Spleen (tissue), 11 donors: ENCODE measurements at regions not wholly inside any gene's neighbourhood (a gene's known extent, or its start where the extent isn't known, plus 50 kb on each side); places are given as distances from the start of the nearest gene placed in this dataset.

Experiments used
- DNase-seq: peaks from one replicate; pipeline ENCODE4 v3.0.0-alpha.2; 2020
- H3K27ac ChIP-seq, 8 donors: fragments of 200-600 bp; sonication (generic) in 7 of 8; 1 replicate in 4 of 8; 2 replicates in 4 of 8; pipeline versions ENCODE4 v1.5.0 to v1.8.0; 2016 to 2021; ENCODE audit warnings: inconsistent platforms in 4 of 8, mild to moderate bottlenecking in 4 of 8, moderate library complexity in 1 of 8
- H3K27me3 ChIP-seq, 7 donors: fragments of 200-600 bp; sonication (generic) in 6 of 7; replicated peaks in 1 of 7; 1 replicate in 4 of 7; 2 replicates in 3 of 7; pipeline versions ENCODE4 v1.5.0 to v1.8.0; 2016 to 2021; ENCODE audit warnings: inconsistent platforms in 3 of 7, mild to moderate bottlenecking in 1 of 7
- H3K36me3 ChIP-seq, 6 donors: fragments of 200-600 bp; sonication (generic) in 5 of 6; 1 replicate in 4 of 6; 2 replicates in 2 of 6; pipeline versions ENCODE4 v1.5.0 to v1.8.0; 2016 to 2021; ENCODE audit warnings: inconsistent platforms in 2 of 6
- H3K4me1 ChIP-seq, 6 donors: fragments of 200-600 bp; sonication (generic) in 5 of 6; 1 replicate in 3 of 6; 2 replicates in 3 of 6; pipeline versions ENCODE4 v1.5.0 to v1.8.0; 2016 to 2021; ENCODE audit warnings: inconsistent platforms in 3 of 6
- H3K4me3 ChIP-seq, 8 donors: fragments of 200-600 bp; sonication (generic) in 7 of 8; 1 replicate in 4 of 8; 2 replicates in 4 of 8; pipeline versions ENCODE4 v1.5.0 to v1.8.0; 2016 to 2021; ENCODE audit warnings: inconsistent platforms in 4 of 8, mild to moderate bottlenecking in 4 of 8, moderate library complexity in 2 of 8
- H3K9me3 ChIP-seq, 8 donors: fragments of 200-600 bp; sonication (generic) in 7 of 8; 1 replicate in 4 of 8; 2 replicates in 4 of 8; pipeline versions ENCODE4 v1.5.0 to v1.8.0; 2016 to 2021; ENCODE audit warnings: inconsistent platforms in 4 of 8
- POLR2A ChIP-seq, 3 donors: fragments of 450-650 bp; IDR thresholded peaks; one replicate each; pipeline ENCODE4 v1.5.1; 2017; ENCODE audit warnings: antibody characterized with exemption in 3 of 3, mild to moderate bottlenecking in 1 of 3
- POLR2AphosphoS5 ChIP-seq, 3 donors: sonication (generic); formaldehyde crosslinking; IDR thresholded peaks; one replicate each; pipeline ENCODE4 v1.5.1; 2017; ENCODE audit warnings: antibody characterized with exemption in 3 of 3
- WGBS, 5 donors: extraction: QIAGEN DNeasy Blood & Tissue Kit in 3 of 5; methylation state at CpG; one replicate each; pipeline versions ENCODE4 v1.1.5 to v1.1.7; 2013 to 2018; 5-methylcytosine and 5-hydroxymethylcytosine counted together
- intact Hi-C: fragments of 100-400 bp; cut with DNase I; formaldehyde crosslinking; loops from one replicate; pipeline ENCODE4 v1.15.0; 2023; ENCODE audit warnings: low total_unique reads
- TF ChIP-seq, protein P1 (sequence below), 11 experiments: fragments of 200-600 bp in 7 of 11; fragments of 450-650 bp in 4 of 11; sonication (generic) in 4 of 11; IDR thresholded peaks in 8 of 11; conservative IDR thresholded peaks in 3 of 11; 1 replicate in 7 of 11; 2 replicates in 4 of 11; pipeline versions ENCODE4 v1.4.0 to v1.8.0; 2016 to 2021; ENCODE audit warnings: antibody characterized with exemption in 11 of 11, inconsistent platforms in 4 of 11, mild to moderate bottlenecking in 1 of 11
- donor health status: healthy with polysubstance abuse.
- donor health status: DM: no; HTN: no; CAD: no; lungs with moderate emphysema.
- donor health status: DM: no; HTN: no; CAD: no.
- donor health status: Bipolar disorder and iron deficiency.
- donor health status: healthy.
- donor health status: DM: no; HTN: no; CAD: no.
- donor health status: DM: yes; HTN: yes; CAD: no.

DNA sequence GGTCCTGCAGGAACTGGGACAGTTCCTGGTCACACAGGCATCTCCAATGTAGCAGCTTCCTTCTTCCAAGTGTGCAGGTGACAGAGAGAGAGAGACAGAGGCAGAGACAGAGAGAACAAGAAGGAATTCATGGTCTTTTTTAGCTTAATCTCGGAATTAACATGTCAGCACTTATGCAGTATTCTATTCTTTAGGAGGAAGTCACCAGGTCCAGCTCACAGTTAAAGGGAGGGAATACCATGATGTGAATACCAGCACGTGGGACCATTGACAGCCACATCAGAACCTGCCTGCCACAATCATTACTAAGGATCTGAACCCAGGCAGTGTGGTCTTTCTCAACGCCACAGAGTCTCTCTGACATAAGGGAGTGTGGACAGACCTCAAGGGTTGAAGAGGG lies 341.6 kb downstream of the MN1 start:
- TF ChIP-seq POLR2A (IDR thresholded peaks at IDR 0.05) = no peak
- TF ChIP-seq POLR2AphosphoS5 (IDR thresholded peaks at IDR 0.05) = no peak
- TF ChIP-seq, protein P1, sequence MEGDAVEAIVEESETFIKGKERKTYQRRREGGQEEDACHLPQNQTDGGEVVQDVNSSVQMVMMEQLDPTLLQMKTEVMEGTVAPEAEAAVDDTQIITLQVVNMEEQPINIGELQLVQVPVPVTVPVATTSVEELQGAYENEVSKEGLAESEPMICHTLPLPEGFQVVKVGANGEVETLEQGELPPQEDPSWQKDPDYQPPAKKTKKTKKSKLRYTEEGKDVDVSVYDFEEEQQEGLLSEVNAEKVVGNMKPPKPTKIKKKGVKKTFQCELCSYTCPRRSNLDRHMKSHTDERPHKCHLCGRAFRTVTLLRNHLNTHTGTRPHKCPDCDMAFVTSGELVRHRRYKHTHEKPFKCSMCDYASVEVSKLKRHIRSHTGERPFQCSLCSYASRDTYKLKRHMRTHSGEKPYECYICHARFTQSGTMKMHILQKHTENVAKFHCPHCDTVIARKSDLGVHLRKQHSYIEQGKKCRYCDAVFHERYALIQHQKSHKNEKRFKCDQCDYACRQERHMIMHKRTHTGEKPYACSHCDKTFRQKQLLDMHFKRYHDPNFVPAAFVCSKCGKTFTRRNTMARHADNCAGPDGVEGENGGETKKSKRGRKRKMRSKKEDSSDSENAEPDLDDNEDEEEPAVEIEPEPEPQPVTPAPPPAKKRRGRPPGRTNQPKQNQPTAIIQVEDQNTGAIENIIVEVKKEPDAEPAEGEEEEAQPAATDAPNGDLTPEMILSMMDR (IDR thresholded peaks at IDR 0.05 in 8 of 11, conservative IDR thresholded peaks at IDR 0.05 in 3 of 11) = no peak
- 33 to 47% (median 41%) methylated on average over 3 of the region's 3 CpGs for WGBS, 5 donors
- no peak overlapping the region for H3K4me3 ChIP-seq

DNA sequence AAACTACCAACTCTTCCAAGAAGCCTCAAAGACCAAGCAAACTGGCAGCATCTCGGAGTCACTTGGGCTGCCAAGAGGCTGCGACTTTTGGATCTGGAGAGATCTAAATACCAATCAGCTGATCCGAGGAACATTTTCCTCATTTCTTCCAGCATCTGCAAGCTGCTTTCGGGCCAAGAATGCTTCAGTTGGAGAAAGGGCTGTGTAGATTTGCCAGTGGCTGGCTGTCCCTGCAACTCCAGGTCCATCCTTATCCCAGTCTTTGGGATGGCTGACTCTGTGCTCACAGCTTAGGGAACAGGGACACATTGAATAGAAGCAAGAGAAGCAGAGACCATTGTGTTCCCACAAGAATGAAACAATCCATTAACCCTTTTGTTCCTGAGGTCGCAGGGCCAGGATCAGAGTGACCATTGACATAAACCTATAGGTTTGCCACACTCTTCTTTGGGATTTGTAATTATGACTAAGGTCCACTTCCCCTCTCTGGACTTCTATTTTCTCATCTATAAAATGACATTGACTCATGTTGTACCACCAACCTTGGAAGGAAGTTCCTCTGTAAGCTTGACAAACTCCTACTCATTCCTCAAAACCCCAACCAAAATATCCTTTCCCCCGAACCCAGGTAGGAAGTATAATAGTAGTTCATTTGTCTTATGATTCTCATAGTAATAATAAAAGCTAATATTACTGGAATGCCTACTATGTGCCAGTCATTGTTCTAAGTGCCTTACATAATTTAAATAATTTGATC lies 340.8 kb downstream of the MN1 start:
- DNase-seq = no peak
- TF ChIP-seq, protein P1 (IDR thresholded peaks at IDR 0.05 in 8 of 11, conservative IDR thresholded peaks at IDR 0.05 in 3 of 11) = no peak
- TF ChIP-seq POLR2A (IDR thresholded peaks at IDR 0.05) (no peak), POLR2AphosphoS5 (IDR thresholded peaks at IDR 0.05) (no peak)
- Histone ChIP-seq H3K27ac (no peak overlapping the region), H3K36me3 (no peaks in the 10 kb centered on the region), H3K4me1 (no peaks in the 10 kb centered on the region), H3K9me3 (peaks cover 0 to 5% (median 0%) of the 10 kb centered on the region in 8 donors), H3K27me3 (peaks cover 0 to 88% (median 0%) of the 10 kb centered on the region in 7 donors), H3K4me3 (no peak overlapping the region)
- 50 to 78% (median 75%) methylated on average over 6 of the region's 6 CpGs for WGBS, 5 donors
- intact Hi-C loops = no loop called here

More for the DNA sequence above, 341.6 kb downstream of the MN1 start:
- Histone ChIP-seq H3K9me3 (peaks cover 0 to 5% (median 0%) of the 10 kb centered on the region in 8 donors), H3K27me3 (peaks cover 0 to 93% (median 0%) of the 10 kb centered on the region in 7 donors), H3K36me3 (no peaks in the 10 kb centered on the region), H3K27ac (no peak overlapping the region), H3K4me1 (no peaks in the 10 kb centered on the region)
- DNase-seq = no peak
- intact Hi-C loops = no loop called here

DNA sequence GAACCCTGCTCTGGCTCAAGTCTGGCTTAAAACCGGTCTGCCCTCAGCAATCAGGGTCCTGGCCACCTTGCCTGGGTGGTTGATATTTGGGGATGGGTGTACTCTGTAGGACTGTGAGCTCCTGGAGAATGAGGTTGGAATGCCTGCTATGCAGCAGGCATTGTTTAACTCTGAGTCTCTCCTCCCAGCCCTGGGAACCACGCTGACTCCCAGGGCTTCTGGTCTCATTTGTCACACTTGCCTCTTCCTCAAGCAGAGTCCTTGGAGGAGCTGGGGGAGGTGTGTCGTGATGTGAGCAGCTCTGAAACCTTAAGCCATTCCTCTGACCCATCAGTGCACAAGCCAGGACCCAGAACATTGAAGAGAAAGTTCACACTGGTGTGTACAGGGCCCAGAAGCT lies 340.1 kb downstream of the MN1 start:
- H3K27me3 ChIP-seq = peaks cover 0 to 88% (median 0%) of the 10 kb centered on the region in 7 donors
- DNase-seq = no peak
- TF ChIP-seq POLR2A (IDR thresholded peaks at IDR 0.05) = no peak
- TF ChIP-seq, protein P1 (IDR thresholded peaks at IDR 0.05 in 8 of 11, conservative IDR thresholded peaks at IDR 0.05 in 3 of 11) = no peak
- WGBS, 5 donors = 18 to 47% (median 41%) methylated on average over 2 to 3 of the region's 3 CpGs
- H3K36me3 ChIP-seq = no peaks in the 10 kb centered on the region
- H3K4me3 ChIP-seq = no peak overlapping the region
- H3K27ac ChIP-seq = no peak overlapping the region
- no peaks in the 10 kb centered on the region for H3K4me1 ChIP-seq
- peaks cover 0 to 5% (median 0%) of the 10 kb centered on the region in 8 donors for H3K9me3 ChIP-seq
- intact Hi-C loops = no loop called here

DNA sequence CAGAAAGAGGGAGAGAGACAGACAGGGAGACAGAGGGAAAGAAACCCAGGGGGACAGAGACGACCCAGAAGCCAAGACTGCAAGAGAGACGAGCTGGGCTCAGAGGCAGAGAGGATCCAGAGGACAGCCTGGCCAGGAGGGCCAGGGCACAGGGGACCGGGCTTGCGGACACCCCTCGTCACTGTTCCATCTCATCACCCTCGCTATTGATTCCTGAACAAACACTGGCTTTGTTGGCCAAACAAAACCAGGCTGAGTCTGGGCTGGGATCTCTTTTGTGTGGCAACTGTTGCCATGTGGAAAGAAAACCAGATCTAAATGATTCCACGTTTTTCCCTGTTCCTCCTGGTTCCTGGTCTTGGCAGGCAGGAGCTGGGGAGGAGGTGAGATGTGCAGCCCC lies 339.4 kb downstream of the MN1 start:
- 48 to 73% (median 68%) methylated on average over 7 of the region's 7 CpGs for WGBS, 5 donors

More for the DNA sequence above, 339.4 kb downstream of the MN1 start:
- intact Hi-C loops = no loop called here
- Histone ChIP-seq H3K9me3 (peaks cover 0 to 5% (median 0%) of the 10 kb centered on the region in 8 donors), H3K4me3 (no peak overlapping the region), H3K27me3 (peaks cover 0 to 90% (median 0%) of the 10 kb centered on the region in 7 donors), H3K27ac (no peak overlapping the region), H3K36me3 (no peaks in the 10 kb centered on the region), H3K4me1 (no peaks in the 10 kb centered on the region)
- TF ChIP-seq, protein P1 (IDR thresholded peaks at IDR 0.05 in 8 of 11, conservative IDR thresholded peaks at IDR 0.05 in 3 of 11) = no peak
- TF ChIP-seq POLR2AphosphoS5 (IDR thresholded peaks at IDR 0.05) = no peak
- TF ChIP-seq POLR2A (IDR thresholded peaks at IDR 0.05) = no peak
- DNase-seq = no peak
